HL-60 (cell line): ENCODE measurements at regions not wholly inside any gene's neighbourhood (a gene's known extent, or its start where the extent isn't known, plus 50 kb on each side); places are given as distances from the start of the nearest gene placed in this dataset.

Experiments used
- POLR2AphosphoS5 ChIP-seq: IDR thresholded peaks from 2 replicates; pipeline ENCODE4 v1.6.1; 2012; ENCODE audit warnings: low read depth
- TF ChIP-seq, protein P1 (sequence below): IDR thresholded peaks from one replicate; pipeline ENCODE4 v1.5.1; 2011; ENCODE audit warnings: low read length, control low read depth, inconsistent platforms; ENCODE audit not compliant: insufficient read depth
- TF ChIP-seq, protein P2 (sequence below): IDR thresholded peaks from 2 replicates; pipeline ENCODE4 v1.6.1; 2012; ENCODE audit warnings: low read depth; ENCODE audit not compliant: insufficient replicate concordance

DNA sequence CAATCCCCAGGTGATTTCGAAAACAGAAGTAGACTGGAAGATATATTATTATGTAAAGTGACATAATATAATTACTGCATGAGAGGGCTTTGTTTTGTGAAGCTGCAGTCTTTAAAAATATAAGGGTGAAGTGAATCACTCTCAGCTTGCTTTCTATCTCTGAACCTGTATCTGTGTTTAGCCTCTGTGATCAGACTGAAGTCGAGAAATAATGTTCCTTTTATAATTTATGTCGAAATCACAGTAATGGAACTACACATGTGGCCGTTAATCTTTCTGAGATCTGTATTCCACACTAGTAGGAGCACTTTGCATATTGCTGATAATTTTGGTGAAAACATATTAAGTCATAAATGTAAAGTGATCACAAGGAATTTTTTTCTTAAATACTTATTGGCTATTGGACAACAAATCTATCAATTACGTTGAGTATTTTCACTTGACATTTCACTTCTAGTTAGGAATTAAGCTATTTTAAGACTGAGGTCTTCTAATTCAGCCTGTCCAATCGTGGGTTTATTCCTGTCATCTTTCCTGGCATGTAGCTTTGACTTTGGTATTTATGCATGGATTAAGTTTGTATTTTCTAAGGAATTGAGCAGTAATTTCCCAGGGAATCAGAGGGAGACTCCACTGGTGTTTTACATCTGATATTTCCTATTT is 268.2 kb upstream of the POT1 start:
- TF ChIP-seq, protein P1, sequence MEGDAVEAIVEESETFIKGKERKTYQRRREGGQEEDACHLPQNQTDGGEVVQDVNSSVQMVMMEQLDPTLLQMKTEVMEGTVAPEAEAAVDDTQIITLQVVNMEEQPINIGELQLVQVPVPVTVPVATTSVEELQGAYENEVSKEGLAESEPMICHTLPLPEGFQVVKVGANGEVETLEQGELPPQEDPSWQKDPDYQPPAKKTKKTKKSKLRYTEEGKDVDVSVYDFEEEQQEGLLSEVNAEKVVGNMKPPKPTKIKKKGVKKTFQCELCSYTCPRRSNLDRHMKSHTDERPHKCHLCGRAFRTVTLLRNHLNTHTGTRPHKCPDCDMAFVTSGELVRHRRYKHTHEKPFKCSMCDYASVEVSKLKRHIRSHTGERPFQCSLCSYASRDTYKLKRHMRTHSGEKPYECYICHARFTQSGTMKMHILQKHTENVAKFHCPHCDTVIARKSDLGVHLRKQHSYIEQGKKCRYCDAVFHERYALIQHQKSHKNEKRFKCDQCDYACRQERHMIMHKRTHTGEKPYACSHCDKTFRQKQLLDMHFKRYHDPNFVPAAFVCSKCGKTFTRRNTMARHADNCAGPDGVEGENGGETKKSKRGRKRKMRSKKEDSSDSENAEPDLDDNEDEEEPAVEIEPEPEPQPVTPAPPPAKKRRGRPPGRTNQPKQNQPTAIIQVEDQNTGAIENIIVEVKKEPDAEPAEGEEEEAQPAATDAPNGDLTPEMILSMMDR = no peak
- no peak for TF ChIP-seq POLR2AphosphoS5
- TF ChIP-seq, protein P2, sequence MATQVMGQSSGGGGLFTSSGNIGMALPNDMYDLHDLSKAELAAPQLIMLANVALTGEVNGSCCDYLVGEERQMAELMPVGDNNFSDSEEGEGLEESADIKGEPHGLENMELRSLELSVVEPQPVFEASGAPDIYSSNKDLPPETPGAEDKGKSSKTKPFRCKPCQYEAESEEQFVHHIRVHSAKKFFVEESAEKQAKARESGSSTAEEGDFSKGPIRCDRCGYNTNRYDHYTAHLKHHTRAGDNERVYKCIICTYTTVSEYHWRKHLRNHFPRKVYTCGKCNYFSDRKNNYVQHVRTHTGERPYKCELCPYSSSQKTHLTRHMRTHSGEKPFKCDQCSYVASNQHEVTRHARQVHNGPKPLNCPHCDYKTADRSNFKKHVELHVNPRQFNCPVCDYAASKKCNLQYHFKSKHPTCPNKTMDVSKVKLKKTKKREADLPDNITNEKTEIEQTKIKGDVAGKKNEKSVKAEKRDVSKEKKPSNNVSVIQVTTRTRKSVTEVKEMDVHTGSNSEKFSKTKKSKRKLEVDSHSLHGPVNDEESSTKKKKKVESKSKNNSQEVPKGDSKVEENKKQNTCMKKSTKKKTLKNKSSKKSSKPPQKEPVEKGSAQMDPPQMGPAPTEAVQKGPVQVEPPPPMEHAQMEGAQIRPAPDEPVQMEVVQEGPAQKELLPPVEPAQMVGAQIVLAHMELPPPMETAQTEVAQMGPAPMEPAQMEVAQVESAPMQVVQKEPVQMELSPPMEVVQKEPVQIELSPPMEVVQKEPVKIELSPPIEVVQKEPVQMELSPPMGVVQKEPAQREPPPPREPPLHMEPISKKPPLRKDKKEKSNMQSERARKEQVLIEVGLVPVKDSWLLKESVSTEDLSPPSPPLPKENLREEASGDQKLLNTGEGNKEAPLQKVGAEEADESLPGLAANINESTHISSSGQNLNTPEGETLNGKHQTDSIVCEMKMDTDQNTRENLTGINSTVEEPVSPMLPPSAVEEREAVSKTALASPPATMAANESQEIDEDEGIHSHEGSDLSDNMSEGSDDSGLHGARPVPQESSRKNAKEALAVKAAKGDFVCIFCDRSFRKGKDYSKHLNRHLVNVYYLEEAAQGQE = no peak
